Activated CD4-positive, alpha-beta T cell treated with anti-CD3 and anti-CD28 coated beads, Interleukin-2, amount 10 ng/mL, durations not matched to agents 24 days and 14 days (primary cell): ENCODE measurements at regions not wholly inside any gene's neighbourhood (a gene's known extent, or its start where the extent isn't known, plus 50 kb on each side); places are given as distances from the start of the nearest gene placed in this dataset.

ENCODE experiments used
- DNase-seq: peaks from one replicate; pipeline ENCODE4 v3.0.0; 2022
- H3K27ac Mint-ChIP-seq: one replicate; pipeline ENCODE4 v1.8.0; 2022; ENCODE audit warnings: mild to moderate bottlenecking, mixed read lengths
- H3K27me3 Mint-ChIP-seq: one replicate; pipeline ENCODE4 v1.8.0; 2022; ENCODE audit warnings: mixed read lengths
- H3K36me3 Mint-ChIP-seq: one replicate; pipeline ENCODE4 v1.8.0; 2022; ENCODE audit warnings: low read depth, mild to moderate bottlenecking, mixed read lengths
- H3K4me1 Mint-ChIP-seq: one replicate; pipeline ENCODE4 v1.8.0; 2021; ENCODE audit warnings: mixed read lengths
- H3K4me3 Mint-ChIP-seq: one replicate; pipeline ENCODE4 v1.8.0; 2022; ENCODE audit warnings: mild to moderate bottlenecking, moderate library complexity, mixed read lengths
- H3K9me3 Mint-ChIP-seq: one replicate; pipeline ENCODE4 v1.8.0; 2021; ENCODE audit warnings: mixed read lengths
- intact Hi-C: fragments of 100-400 bp; cut with micrococcal nuclease; formaldehyde crosslinking; loops from one replicate; pipeline ENCODE4 v1.15.1; 2023

DNA sequence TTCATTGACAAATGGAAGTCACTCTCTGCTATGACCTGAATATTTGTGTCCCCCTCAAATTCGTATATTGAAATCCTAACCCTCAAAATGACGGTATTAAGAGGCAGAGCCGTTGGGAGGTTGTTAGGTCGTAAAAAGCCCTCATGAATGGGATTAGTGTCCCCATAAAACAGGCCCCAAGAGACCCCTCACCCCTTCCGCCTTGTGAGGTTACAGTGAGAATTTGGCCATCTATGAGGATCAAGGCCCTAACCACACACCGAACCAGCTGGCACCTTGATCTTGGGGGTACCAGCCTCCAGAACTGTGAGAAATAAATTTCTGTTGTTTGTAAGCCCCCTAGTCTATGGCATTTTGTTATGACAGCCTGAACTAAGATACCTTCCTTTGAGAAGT is 52.5 kb upstream of the SLC22A16 start:
- Mint-ChIP-seq H3K27ac (no peak overlapping the region), H3K27me3 (no peaks in the 10 kb centered on the region), H3K4me3 (no peak overlapping the region), H3K36me3 (no peaks in the 10 kb centered on the region), H3K9me3 (no peaks in the 10 kb centered on the region), H3K4me1 (peaks cover 11% of the 10 kb centered on the region)
- no peak for DNase-seq
- intact Hi-C loops = loop anchor here (1.0 to 5.0 kb wide), 6 partner anchors 154 to 678 kb away; partner anchors contain the start of gene CDK19

DNA sequence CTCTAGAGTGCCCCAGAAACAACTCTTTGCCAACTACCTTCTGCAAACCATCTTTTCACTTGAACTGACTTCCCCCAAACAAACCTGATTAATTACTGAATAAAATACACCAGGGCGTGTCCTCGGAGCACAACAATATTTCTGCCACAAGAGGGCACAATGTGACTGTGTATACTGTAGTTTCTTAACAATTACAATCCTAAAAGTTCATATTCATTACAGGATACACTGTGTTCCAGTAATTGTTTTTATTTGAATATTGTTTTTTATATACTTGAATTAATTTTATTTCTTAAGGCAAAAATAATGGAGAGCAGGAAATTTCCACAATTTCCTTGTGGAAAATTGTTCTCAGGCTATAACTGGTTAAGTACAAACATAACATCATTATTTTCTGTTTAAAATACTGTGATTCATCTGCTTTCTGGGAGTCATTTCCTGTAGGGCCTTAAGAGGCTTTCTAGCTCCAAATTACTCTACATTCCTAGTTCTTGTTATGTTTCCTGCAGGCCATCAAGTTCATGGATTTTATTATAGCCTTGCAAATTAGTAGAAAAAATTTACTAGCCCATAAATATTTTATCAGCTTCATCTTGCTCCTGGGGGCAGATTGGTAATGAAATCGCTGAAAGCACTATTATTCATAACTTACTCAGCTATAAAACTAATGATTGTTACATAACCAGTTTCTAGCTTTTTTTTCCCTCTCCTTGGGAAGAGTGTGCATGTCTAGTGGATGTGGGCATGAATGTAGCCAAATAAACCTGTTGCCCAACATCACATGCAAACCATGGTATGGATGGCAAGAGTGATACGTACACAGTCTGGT is 51.9 kb upstream of the SLC22A16 start:
- intact Hi-C loops = loop anchor here (1.0 to 5.0 kb wide), 6 partner anchors 154 to 679 kb away; partner anchors contain the start of gene CDK19
- Mint-ChIP-seq H3K27me3 (no peaks in the 10 kb centered on the region), H3K27ac (no peak overlapping the region)

DNA sequence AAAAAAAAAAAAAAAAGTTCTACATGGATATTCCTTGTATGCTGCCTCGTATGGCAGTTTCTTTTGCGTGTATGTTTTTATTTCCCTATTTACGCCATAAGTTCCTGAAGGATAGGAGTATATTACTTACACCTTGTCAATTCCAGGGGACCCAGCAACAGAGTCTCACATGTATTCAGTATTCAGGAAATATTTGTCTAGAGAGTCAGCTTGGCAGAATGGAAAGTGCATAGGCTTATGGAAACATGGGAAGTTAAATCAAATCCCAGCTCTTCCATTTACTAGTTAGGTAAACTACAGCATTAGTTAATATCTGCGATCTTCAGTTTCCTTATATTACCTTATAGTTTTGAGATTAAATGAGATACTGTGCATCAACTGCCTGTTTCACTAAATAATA is 51.1 kb upstream of the SLC22A16 start:
- Mint-ChIP-seq H3K9me3 (no peaks in the 10 kb centered on the region), H3K27ac (no peak overlapping the region), H3K4me1 (peaks cover 11% of the 10 kb centered on the region), H3K36me3 (no peaks in the 10 kb centered on the region), H3K27me3 (no peaks in the 10 kb centered on the region), H3K4me3 (no peak overlapping the region)
- no peak for DNase-seq
- intact Hi-C loops = loop anchor here (5.0 kb wide), 2 partner anchors 290 to 680 kb away; partner anchors contain the start of gene CDK19

More for the DNA sequence above, 51.9 kb upstream of the SLC22A16 start:
- Mint-ChIP-seq H3K4me3 (no peak overlapping the region), H3K9me3 (no peaks in the 10 kb centered on the region), H3K4me1 (peaks cover 11% of the 10 kb centered on the region), H3K36me3 (no peaks in the 10 kb centered on the region)
- DNase-seq = peak; percentile 86

DNA sequence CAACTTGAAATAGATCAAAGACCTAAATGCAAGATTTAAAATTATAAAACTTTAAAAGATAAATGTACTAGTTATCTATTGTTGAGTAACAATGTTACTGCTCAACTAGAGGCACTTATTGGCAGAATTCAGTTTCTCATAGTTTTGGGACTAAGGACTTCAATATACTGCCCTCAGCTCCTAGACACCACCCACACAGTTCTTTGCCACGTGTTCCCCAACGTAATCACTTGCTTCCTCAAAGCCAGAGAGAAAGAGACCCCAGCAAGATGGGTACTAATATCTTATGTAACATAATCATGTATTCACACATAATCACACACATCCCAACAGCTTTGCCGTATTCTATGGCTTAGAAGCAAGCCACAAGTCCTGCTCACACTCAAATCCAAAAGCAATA is 50.3 kb upstream of the SLC22A16 start:
- Mint-ChIP-seq H3K27me3 (no peaks in the 10 kb centered on the region), H3K27ac (no peak overlapping the region), H3K4me3 (no peak overlapping the region), H3K9me3 (no peaks in the 10 kb centered on the region), H3K4me1 (peaks cover 11% of the 10 kb centered on the region), H3K36me3 (no peaks in the 10 kb centered on the region)
- intact Hi-C loops = loop anchor here (5.0 kb wide), 2 partner anchors 291 to 681 kb away; partner anchors contain the start of gene CDK19
- DNase-seq = no peak
